Mesothelial cell of epicardium (in vitro differentiated cells): ENCODE measurements at regions not wholly inside any gene's neighbourhood (a gene's known extent, or its start where the extent isn't known, plus 50 kb on each side); places are given as distances from the start of the nearest gene placed in this dataset.

Experiments used
- DNase-seq, 2 experiments: peaks; one replicate each; pipeline ENCODE4 v3.0.0; 2021; ENCODE audit warnings: low spot score in 2 of 2; ENCODE audit not compliant: unreplicated experiment in 2 of 2
- H3K27ac Mint-ChIP-seq: 2 replicates; pipeline ENCODE4 v1.8.0; 2021; ENCODE audit warnings: mixed read lengths
- H3K27me3 Mint-ChIP-seq: 2 replicates; pipeline ENCODE4 v1.8.0; 2021; ENCODE audit warnings: low read depth, mixed read lengths
- H3K36me3 Mint-ChIP-seq: 2 replicates; pipeline ENCODE4 v1.8.0; 2021; ENCODE audit warnings: mixed read lengths
- H3K4me1 Mint-ChIP-seq: 2 replicates; pipeline ENCODE4 v1.8.0; 2021; ENCODE audit warnings: mixed read lengths
- H3K4me3 Mint-ChIP-seq: 2 replicates; pipeline ENCODE4 v1.8.0; 2021; ENCODE audit warnings: mild to moderate bottlenecking, moderate library complexity, mixed read lengths
- H3K9me3 Mint-ChIP-seq: 2 replicates; pipeline ENCODE4 v1.8.0; 2021; ENCODE audit warnings: mixed read lengths
- TF ChIP-seq, protein P1 (sequence below): fragments of 200-600 bp; sonication (generic); IDR thresholded peaks from one replicate; pipeline ENCODE4 v1.5.0; 2021; ENCODE audit warnings: antibody characterized with exemption; ENCODE audit not compliant: unreplicated experiment

DNA sequence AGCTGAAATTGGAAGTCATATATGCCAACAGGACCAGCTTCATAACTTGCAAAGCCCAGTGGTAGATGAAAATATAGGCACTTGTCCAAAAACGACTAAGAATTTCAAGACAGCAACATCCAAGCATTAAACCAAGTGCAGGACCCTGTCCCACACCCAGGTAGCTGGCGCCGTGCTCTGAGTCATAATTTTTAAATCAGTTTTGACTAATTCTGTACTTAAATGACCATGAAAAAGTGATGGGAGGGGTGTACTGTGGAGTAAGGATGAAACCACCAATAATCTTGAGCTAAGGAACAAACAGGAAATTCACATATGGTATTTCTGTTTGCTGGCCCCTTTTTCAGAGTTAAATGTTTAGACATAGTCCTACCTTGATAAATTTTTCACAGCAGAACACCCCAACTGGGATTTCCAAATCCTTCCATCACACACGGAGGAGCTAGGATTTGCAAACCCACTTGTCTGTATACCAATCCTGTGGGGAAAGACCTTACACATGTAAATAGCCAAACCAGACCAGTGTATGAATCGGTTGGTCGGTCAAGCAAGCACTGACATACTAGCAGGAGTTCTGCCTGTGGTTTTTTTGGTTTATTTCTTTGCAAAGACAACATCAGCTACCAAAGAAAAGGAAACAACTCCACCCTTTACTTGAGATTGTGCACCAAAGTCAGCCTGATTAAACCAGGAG is 235.7 kb upstream of the RAB4A start:
- TF ChIP-seq, protein P1, sequence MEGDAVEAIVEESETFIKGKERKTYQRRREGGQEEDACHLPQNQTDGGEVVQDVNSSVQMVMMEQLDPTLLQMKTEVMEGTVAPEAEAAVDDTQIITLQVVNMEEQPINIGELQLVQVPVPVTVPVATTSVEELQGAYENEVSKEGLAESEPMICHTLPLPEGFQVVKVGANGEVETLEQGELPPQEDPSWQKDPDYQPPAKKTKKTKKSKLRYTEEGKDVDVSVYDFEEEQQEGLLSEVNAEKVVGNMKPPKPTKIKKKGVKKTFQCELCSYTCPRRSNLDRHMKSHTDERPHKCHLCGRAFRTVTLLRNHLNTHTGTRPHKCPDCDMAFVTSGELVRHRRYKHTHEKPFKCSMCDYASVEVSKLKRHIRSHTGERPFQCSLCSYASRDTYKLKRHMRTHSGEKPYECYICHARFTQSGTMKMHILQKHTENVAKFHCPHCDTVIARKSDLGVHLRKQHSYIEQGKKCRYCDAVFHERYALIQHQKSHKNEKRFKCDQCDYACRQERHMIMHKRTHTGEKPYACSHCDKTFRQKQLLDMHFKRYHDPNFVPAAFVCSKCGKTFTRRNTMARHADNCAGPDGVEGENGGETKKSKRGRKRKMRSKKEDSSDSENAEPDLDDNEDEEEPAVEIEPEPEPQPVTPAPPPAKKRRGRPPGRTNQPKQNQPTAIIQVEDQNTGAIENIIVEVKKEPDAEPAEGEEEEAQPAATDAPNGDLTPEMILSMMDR, result no peak
- Mint-ChIP-seq H3K36me3 (peaks cover 9% of the 10 kb centered on the region), H3K9me3 (peaks cover 19% of the 10 kb centered on the region), H3K27me3 (no peaks in the 10 kb centered on the region), H3K4me1 (peaks cover 42% of the 10 kb centered on the region), H3K4me3 (no peak overlapping the region), H3K27ac (no peak overlapping the region)
- DNase-seq, result no peak

DNA sequence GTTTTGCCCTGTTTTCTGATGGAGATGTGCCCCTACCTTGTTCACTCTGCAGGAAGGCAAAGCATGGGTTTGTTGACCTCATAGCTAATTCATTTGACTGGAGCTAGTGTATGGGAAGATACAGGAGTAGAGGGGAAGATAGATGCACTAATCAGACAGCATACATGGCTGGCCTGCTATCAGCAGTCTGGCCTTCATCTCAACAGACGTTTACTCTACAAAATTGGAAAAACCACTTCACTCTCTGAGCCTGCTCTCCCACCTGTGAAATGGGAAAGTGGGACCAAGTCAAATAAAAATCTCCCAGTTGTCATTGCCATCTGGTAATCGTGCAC is 235.2 kb upstream of the RAB4A start:
- no peaks in the 10 kb centered on the region for H3K27me3 Mint-ChIP-seq

DNA sequence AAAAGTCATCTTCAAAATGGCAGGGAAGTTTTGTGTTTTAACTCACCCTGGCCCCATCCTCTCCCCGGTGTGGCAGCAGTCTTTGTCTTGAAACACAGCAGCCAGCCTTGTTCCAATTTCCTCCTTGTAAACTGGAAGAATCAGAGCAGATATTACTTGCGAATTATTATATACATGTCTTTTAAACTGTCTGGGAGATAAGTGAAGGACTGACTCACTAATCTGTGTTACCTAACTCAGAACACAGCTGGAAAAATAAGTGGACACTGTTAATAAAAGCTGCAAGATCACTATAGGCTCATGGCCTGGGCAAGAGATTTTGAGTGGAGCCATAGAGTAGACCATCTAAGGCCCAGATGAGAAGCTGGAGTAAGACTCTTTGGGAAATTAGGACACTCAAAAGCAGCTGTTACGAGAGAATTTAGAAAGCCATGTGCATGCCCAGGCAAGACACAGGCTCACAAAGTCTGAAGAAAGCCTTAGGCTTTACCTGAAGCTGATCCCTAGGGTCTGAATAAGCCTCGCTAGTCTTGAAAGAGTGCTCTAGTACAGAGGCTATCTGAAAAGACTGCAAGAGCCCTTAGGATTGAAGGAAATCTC is 233.0 kb upstream of the RAB4A start:
- H3K4me3 Mint-ChIP-seq, result no peak overlapping the region
- H3K4me1 Mint-ChIP-seq, result peaks cover 17% of the 10 kb centered on the region
- no peaks in the 10 kb centered on the region for H3K27me3 Mint-ChIP-seq
- DNase-seq, result no peak
- peak overlapping the region; percentile 67 for H3K27ac Mint-ChIP-seq
- TF ChIP-seq, protein P1, result no peak
- peaks cover 9% of the 10 kb centered on the region for H3K36me3 Mint-ChIP-seq
- peaks cover 27% of the 10 kb centered on the region for H3K9me3 Mint-ChIP-seq

More for the DNA sequence above, 235.2 kb upstream of the RAB4A start:
- Mint-ChIP-seq H3K36me3 (peaks cover 9% of the 10 kb centered on the region), H3K9me3 (peaks cover 24% of the 10 kb centered on the region), H3K4me1 (peaks cover 37% of the 10 kb centered on the region), H3K4me3 (no peak overlapping the region), H3K27ac (no peak overlapping the region)
- no peak for DNase-seq
- TF ChIP-seq, protein P1, result no peak

DNA sequence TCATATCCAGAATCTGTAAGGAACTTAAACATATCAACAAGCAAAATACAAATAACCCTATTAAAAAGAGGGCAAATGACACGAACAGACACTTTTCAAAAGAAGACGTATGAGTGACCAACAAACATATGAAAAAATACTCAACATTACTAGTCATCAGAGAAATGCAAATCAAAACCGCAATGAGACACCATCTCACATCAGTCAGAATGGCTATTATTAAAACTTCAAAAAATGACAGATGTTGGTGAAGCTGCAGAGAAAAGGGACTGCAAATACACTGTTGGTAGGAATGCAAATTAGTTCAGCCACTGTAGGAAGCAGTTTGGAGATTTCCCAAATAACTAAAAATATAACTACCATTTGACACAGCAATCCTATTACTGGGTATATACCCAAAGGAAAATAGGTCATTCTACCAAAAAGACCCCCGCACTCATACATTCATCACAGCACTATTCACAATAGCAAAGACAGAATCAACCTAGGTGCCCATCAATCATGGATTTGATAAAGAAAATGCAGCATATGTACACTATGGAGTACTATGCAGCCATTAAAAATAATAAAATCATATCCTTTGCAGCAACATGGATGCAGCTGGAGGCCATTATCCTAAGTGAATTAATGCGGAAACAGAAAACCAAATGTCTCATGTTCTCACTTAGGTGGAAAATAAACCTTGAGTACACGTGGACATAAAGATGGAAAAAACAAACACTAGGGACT is 230.1 kb upstream of the RAB4A start:
- peaks cover 12% of the 10 kb centered on the region for H3K4me1 Mint-ChIP-seq
- H3K9me3 Mint-ChIP-seq, result peaks cover 27% of the 10 kb centered on the region
- H3K36me3 Mint-ChIP-seq, result peaks cover 9% of the 10 kb centered on the region
- TF ChIP-seq, protein P1, result no peak
- no peak overlapping the region for H3K27ac Mint-ChIP-seq
- no peak for DNase-seq
- H3K27me3 Mint-ChIP-seq, result no peaks in the 10 kb centered on the region
- H3K4me3 Mint-ChIP-seq, result no peak overlapping the region

DNA sequence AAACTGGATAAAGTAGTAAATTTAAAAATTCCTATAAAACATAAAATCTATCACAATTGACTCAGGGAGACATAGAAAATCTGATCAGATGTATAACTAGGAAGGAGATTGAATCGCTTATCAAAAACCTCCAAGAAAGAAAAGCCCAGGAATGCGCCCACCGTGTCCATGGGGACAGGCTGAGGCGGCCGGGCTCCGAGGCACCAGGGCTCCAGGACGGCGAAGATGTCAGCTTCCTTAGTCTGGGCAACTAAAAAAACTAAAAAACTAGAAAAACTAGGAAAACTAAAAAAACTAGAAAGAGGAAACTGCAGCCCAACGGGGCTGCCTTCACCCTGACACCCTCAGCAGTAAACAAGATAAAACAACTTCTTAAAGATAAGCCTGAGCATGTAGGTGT is 229.0 kb upstream of the RAB4A start:
- H3K9me3 Mint-ChIP-seq, result peaks cover 27% of the 10 kb centered on the region
- no peaks in the 10 kb centered on the region for H3K27me3 Mint-ChIP-seq
- TF ChIP-seq, protein P1, result no peak
- no peak for DNase-seq
- H3K36me3 Mint-ChIP-seq, result peaks cover 9% of the 10 kb centered on the region
- H3K4me3 Mint-ChIP-seq, result no peak overlapping the region
- H3K4me1 Mint-ChIP-seq, result peaks cover 13% of the 10 kb centered on the region
- no peak overlapping the region for H3K27ac Mint-ChIP-seq
